ENCODE measurements at regions not wholly inside any gene's neighbourhood (a gene's known extent, or its start where the extent isn't known, plus 50 kb on each side); places are given as distances from the start of the nearest gene placed in this dataset.

DNA sequence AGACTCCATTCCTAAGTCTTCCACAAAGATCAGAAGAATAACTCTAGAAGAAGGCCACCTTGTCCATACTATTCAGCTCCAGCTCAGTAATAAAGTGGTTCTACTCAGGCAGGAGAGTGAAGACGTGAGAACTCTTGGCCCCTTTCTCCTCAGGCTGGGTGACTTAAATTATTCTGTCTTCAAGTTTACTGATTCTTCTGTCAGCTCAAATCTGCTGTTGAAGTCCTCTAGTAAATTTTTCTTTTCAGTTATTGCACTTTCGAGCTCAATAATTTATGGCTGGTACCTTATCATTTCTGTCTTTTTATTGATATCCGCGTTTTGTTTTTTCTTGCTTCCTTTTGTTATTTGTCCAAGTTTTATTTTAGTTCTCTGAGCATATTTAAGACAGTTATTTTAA, 922.3 kb upstream of the PCDH9 start:
- no peaks in the 10 kb centered on the region for H3F3A ChIP-seq (ENCODE audit: insufficient read depth)
- no peaks in the 10 kb centered on the region for H4K20me1 ChIP-seq (ENCODE audit: low read depth, low read length)
- TF ChIP-seq EZH2phosphoT487 (conservative IDR thresholded peaks at IDR 0.05; ENCODE audit: low read length) (no peak), CTCF (IDR thresholded peaks at IDR 0.05; ENCODE audit: insufficient read depth, low read length, poor library complexity, severe bottlenecking) (no peak)
- H3K27ac ChIP-seq (ENCODE audit: low read depth, low read length) = no peak overlapping the region
- H3K79me2 ChIP-seq (ENCODE audit: insufficient read depth, low read length) = no peaks in the 10 kb centered on the region
- no peaks in the 10 kb centered on the region for H3K27me3 ChIP-seq (ENCODE audit: low read length)
- H3K9me2 ChIP-seq (replicated peaks; ENCODE audit: insufficient read depth, low read length) = no peaks in the 10 kb centered on the region
- H2AFZ ChIP-seq (ENCODE audit: low read depth, low read length, severe bottlenecking) = no peak overlapping the region
- H3K4me2 ChIP-seq (ENCODE audit: low read depth, low read length, poor library complexity, severe bottlenecking) = no peak overlapping the region
- H3K4me3 ChIP-seq (ENCODE audit: insufficient read depth, low read length, poor library complexity, severe bottlenecking) = no peak overlapping the region
- no peak overlapping the region for H3K9ac ChIP-seq (ENCODE audit: low read length)
- H3K36me3 ChIP-seq (ENCODE audit: low read length) = no peaks in the 10 kb centered on the region
- H3K9me3 ChIP-seq (ENCODE audit: insufficient read depth, low read length) = 0 out of 2 replicates have a peak, but pooled peaks cover 6% of the 10 kb centered on the region

GRCh38 chr13:68145852-68146251, 915.7 kb upstream of the PCDH9 start:
- TF ChIP-seq EZH2phosphoT487 (conservative IDR thresholded peaks at IDR 0.05; ENCODE audit: low read length) = no peak
- TF ChIP-seq CTCF (IDR thresholded peaks at IDR 0.05; ENCODE audit: insufficient read depth, low read length, poor library complexity, severe bottlenecking) = no peak
- Histone ChIP-seq H3K9ac (ENCODE audit: low read length) (no peak overlapping the region), H3K27me3 (ENCODE audit: low read length) (no peaks in the 10 kb centered on the region), H4K20me1 (ENCODE audit: low read depth, low read length) (no peaks in the 10 kb centered on the region), H3F3A (ENCODE audit: insufficient read depth) (no peaks in the 10 kb centered on the region), H3K79me2 (ENCODE audit: insufficient read depth, low read length) (no peaks in the 10 kb centered on the region), H3K36me3 (ENCODE audit: low read length) (no peaks in the 10 kb centered on the region), H2AFZ (ENCODE audit: low read depth, low read length, severe bottlenecking) (no peak overlapping the region), H3K4me2 (ENCODE audit: low read depth, low read length, poor library complexity, severe bottlenecking) (no peak overlapping the region), H3K27ac (ENCODE audit: low read depth, low read length) (no peak overlapping the region), H3K9me3 (ENCODE audit: insufficient read depth, low read length) (no peaks in the 10 kb centered on the region), H3K4me3 (ENCODE audit: insufficient read depth, low read length, poor library complexity, severe bottlenecking) (no peak overlapping the region), H3K9me2 (replicated peaks; ENCODE audit: insufficient read depth, low read length) (no peaks in the 10 kb centered on the region)

DNA sequence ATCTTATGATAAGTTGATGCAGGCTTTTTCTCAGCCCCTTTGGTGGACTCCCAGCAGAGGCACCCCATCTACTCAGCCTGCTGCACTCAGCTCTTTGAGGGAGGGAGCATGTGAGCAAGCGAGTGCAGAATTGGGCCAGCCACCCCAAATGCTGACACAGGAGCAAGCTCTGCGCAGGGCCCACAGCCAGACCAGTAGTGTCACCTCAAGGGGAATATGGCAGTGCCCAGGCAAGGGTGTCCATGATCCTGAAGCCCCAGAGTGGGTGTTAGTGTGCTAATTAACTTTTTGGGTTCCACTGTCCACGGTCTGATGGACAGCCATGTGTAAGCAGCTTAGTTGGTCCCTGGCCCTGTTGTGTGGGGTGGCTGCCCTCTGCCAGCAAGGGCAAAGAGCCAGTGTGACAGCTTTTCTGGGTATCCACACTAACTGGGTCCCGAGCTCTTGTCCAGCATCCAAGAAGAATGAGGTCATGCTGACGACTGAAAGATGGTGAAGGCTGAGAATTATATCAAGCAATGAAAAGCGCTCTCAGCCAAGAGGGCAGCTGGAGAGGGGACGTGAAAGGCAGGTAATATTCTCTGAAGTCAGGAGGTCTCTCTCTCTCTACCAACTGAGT, 898.3 kb upstream of the PCDH9 start:
- H2AFZ ChIP-seq (ENCODE audit: low read depth, low read length, severe bottlenecking) = no peak overlapping the region
- TF ChIP-seq EZH2phosphoT487 (conservative IDR thresholded peaks at IDR 0.05; ENCODE audit: low read length) = no peak
- no peak for TF ChIP-seq CTCF (IDR thresholded peaks at IDR 0.05; ENCODE audit: insufficient read depth, low read length, poor library complexity, severe bottlenecking)
- no peak overlapping the region for H3K9ac ChIP-seq (ENCODE audit: low read length)
- H3K9me2 ChIP-seq (replicated peaks; ENCODE audit: insufficient read depth, low read length) = no peaks in the 10 kb centered on the region
- no peak overlapping the region for H3K4me3 ChIP-seq (ENCODE audit: insufficient read depth, low read length, poor library complexity, severe bottlenecking)
- no peaks in the 10 kb centered on the region for H4K20me1 ChIP-seq (ENCODE audit: low read depth, low read length)
- H3K36me3 ChIP-seq (ENCODE audit: low read length) = no peaks in the 10 kb centered on the region
- no peak overlapping the region for H3K27ac ChIP-seq (ENCODE audit: low read depth, low read length)
- no peaks in the 10 kb centered on the region for H3K27me3 ChIP-seq (ENCODE audit: low read length)
- no peaks in the 10 kb centered on the region for H3F3A ChIP-seq (ENCODE audit: insufficient read depth)
- H3K79me2 ChIP-seq (ENCODE audit: insufficient read depth, low read length) = no peaks in the 10 kb centered on the region
- H3K4me2 ChIP-seq (ENCODE audit: low read depth, low read length, poor library complexity, severe bottlenecking) = no peak overlapping the region
- H3K9me3 ChIP-seq (ENCODE audit: insufficient read depth, low read length) = peaks cover 6% of the 10 kb centered on the region; the same call in 1 of the 2 replicates
